Adrenal gland (tissue), 9 donors: ENCODE measurements at regions not wholly inside any gene's neighbourhood (a gene's known extent, or its start where the extent isn't known, plus 50 kb on each side); places are given as distances from the start of the nearest gene placed in this dataset.

ENCODE experiments used
- DNase-seq, 7 donors: peaks; one replicate each; pipeline ENCODE4 v3.0.0-alpha.2; 2019 to 2020
- H3K27ac ChIP-seq, 5 donors: fragments of 200-600 bp; sonication (generic) in 4 of 5; 1 replicate in 3 of 5; 2 replicates in 2 of 5; pipeline versions ENCODE4 v1.5.1 to v1.8.0; 2016 to 2020; ENCODE audit warnings: mild to moderate bottlenecking in 1 of 5
- H3K27me3 ChIP-seq: fragments of 200-600 bp; 2 replicates; pipeline ENCODE4 v1.8.0; 2021
- H3K36me3 ChIP-seq, 2 donors: fragments of 200-600 bp; replicated peaks in 1 of 2; 1 replicate in 1 of 2; 2 replicates in 1 of 2; pipeline versions ENCODE4 v1.5.1 to v1.8.0; 2018 to 2022
- H3K4me1 ChIP-seq, 2 donors: fragments of 200-600 bp; replicated peaks in 1 of 2; 1 replicate in 1 of 2; 2 replicates in 1 of 2; pipeline versions ENCODE4 v1.5.1 to v1.8.0; 2018 to 2021
- H3K4me3 ChIP-seq, 4 donors: fragments of 200-600 bp; sonication (generic) in 3 of 4; one replicate each; pipeline ENCODE4 v1.5.1; 2016 to 2018
- H3K9me3 ChIP-seq, 3 donors: fragments of 200-600 bp; sonication (generic) in 1 of 3; replicated peaks in 1 of 3; 1 replicate in 2 of 3; 2 replicates in 1 of 3; pipeline versions ENCODE4 v1.5.1 to v1.8.0; 2016 to 2021
- CTCF ChIP-seq, 6 experiments: fragments of 450-650 bp in 4 of 6; fragments of 200-600 bp in 2 of 6; sonication (generic) in 1 of 6; IDR thresholded peaks; 1 replicate in 5 of 6; 2 replicates in 1 of 6; pipeline versions ENCODE4 v1.5.1 to v1.8.0; 2016 to 2021; ENCODE audit warnings: antibody characterized with exemption in 6 of 6, mild to moderate bottlenecking in 2 of 6, moderate library complexity in 1 of 6
- POLR2A ChIP-seq, 2 donors: fragments of 450-650 bp; IDR thresholded peaks; one replicate each; pipeline ENCODE4 v1.6.1; 2017; ENCODE audit warnings: antibody characterized with exemption in 2 of 2, mild to moderate bottlenecking in 2 of 2, moderate library complexity in 1 of 2
- WGBS, 4 donors: extraction: QIAGEN DNeasy Blood & Tissue Kit in 2 of 4; methylation state at CpG; one replicate each; pipeline versions ENCODE4 v1.1.5 to v1.1.7; 2013 to 2017; 5-methylcytosine and 5-hydroxymethylcytosine counted together
- intact Hi-C, 2 donors: fragments of 100-400 bp; cut with DNase I; formaldehyde crosslinking; loops; one replicate each; pipeline versions ENCODE4 v1.14.1 to v1.15.0; 2022 to 2023
- donor health status: healthy with polysubstance abuse.
- donor health status: Bipolar disorder and iron deficiency.
- donor health status: DM: yes; HTN: yes; CAD: no.
- donor health status: DM: no; HTN: no; CAD: no.
- donor health status: DM: no; HTN: no; CAD: no.

DNA sequence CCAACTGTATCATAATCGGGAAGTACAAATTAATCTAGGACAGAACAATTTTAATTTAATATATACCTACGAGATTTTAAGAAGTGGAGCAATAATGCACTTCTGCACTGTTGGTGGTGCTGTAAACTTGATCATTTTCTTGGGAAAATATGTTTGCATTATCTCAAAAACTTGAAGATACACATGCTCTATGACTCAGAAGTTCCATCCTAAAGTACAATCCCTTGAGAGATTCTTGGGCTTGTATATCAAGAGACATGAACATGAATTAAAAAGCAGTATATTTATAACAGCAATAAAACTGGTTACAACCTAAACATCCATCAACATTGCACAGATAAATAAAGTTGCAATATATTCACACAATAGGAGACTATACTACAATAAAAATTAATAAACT is 168.8 kb downstream of the CLCN4 start:
- DNase-seq = no peak
- Histone ChIP-seq H3K4me3 (no peak overlapping the region), H3K27me3 (peaks cover 12% of the 10 kb centered on the region), H3K9me3 (no peaks in the 10 kb centered on the region), H3K36me3 (no peaks in the 10 kb centered on the region), H3K27ac (no peak overlapping the region), H3K4me1 (no peaks in the 10 kb centered on the region)
- intact Hi-C loops = no loop called here
- WGBS, 4 donors = 72 to 83% (median 78%) methylated on average over 2 of the region's 2 CpGs
- TF ChIP-seq POLR2A (IDR thresholded peaks at IDR 0.05) (no peak), CTCF (IDR thresholded peaks at IDR 0.05) (no peak)

- Histone ChIP-seq H3K36me3 (no peaks in the 10 kb centered on the region), H3K27ac (no peak overlapping the region), H3K4me3 (no peak overlapping the region), H3K9me3 (no peaks in the 10 kb centered on the region), H3K4me1 (no peaks in the 10 kb centered on the region), H3K27me3 (peaks cover 13% of the 10 kb centered on the region)
- peak in 4 of 7 donors; percentile 13 to 22 (median 20) for DNase-seq
- 0 to 35% (median 29%) methylated on average over 1 to 2 of the region's 2 CpGs for WGBS, 4 donors
- intact Hi-C loops = no loop called here
- TF ChIP-seq POLR2A (IDR thresholded peaks at IDR 0.05) (no peak), CTCF (IDR thresholded peaks at IDR 0.05) (peak in 5 of 6 experiments; percentile 13 to 22 (median 18))
These were observed 169.8 kb downstream of the CLCN4 start for GRCh38 chrX:10326578-10326977.

GRCh38 chrX:10327651-10328050 is 170.9 kb downstream of the CLCN4 start:
- Histone ChIP-seq H3K9me3 (no peaks in the 10 kb centered on the region), H3K27me3 (peaks cover 13% of the 10 kb centered on the region), H3K36me3 (no peaks in the 10 kb centered on the region), H3K4me1 (no peaks in the 10 kb centered on the region), H3K4me3 (no peak overlapping the region), H3K27ac (no peak overlapping the region)
- intact Hi-C loops = no loop called here
- WGBS, 4 donors = 45 to 54% (median 48%) methylated on average over 3 to 7 of the region's 7 CpGs
- DNase-seq = no peak
- TF ChIP-seq POLR2A (IDR thresholded peaks at IDR 0.05) (no peak), CTCF (IDR thresholded peaks at IDR 0.05) (no peak)

GRCh38 chrX:10329984-10330383 is 173.2 kb downstream of the CLCN4 start:
- intact Hi-C loops = no loop called here
- WGBS, 4 donors = 75 to 94% (median 78%) methylated on average over 3 to 7 of the region's 7 CpGs
- TF ChIP-seq POLR2A (IDR thresholded peaks at IDR 0.05) = no peak
- no peak for TF ChIP-seq CTCF (IDR thresholded peaks at IDR 0.05)
- H3K36me3 ChIP-seq = no peaks in the 10 kb centered on the region
- no peaks in the 10 kb centered on the region for H3K4me1 ChIP-seq
- H3K27ac ChIP-seq = no peak overlapping the region
- peaks cover 13% of the 10 kb centered on the region for H3K27me3 ChIP-seq
- H3K9me3 ChIP-seq = no peaks in the 10 kb centered on the region
- no peak overlapping the region for H3K4me3 ChIP-seq
- no peak for DNase-seq
